Liver (tissue), 3 donors: ENCODE measurements at regions not wholly inside any gene's neighbourhood (a gene's known extent, or its start where the extent isn't known, plus 50 kb on each side); places are given as distances from the start of the nearest gene placed in this dataset.

ENCODE experiments used
- CTCF ChIP-seq: fragments of 150-350 bp; IDR thresholded peaks from 2 replicates; pipeline ENCODE4 v1.5.1; 2017; ENCODE audit warnings: improper control_type of control experiment, low read depth, low read length; ENCODE audit not compliant: missing input control
- TAF1 ChIP-seq: conservative IDR thresholded peaks from 2 replicates; pipeline ENCODE4 v1.6.1; 2016; ENCODE audit warnings: antibody characterized with exemption, mild to moderate bottlenecking
- TF ChIP-seq, protein P1 (sequence below): IDR thresholded peaks from 2 replicates; pipeline ENCODE4 v1.6.1; 2016; ENCODE audit warnings: antibody characterized with exemption
- donor health status: healthy.
- donor health status: healthy.

DNA sequence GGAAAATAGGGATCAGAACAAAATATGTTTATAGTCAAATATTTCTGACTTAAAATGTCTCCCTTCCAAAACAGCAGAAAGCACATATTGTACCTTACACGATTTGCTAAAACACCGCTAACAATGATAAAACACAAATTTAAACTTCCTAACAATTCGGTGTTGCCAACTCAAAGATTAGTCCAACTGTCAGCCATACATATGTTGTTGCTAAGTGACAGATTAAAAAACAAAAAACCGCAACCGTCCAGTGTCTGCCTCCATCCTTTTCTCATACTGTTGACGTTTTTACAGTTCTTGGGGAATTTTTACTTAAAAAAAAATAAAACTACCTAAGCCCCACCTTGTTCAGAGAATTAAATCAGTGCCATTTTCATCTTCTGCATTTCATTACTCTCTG lies 118.0 kb downstream of the RAB11FIP2 start:
- no peak for TF ChIP-seq CTCF
- TF ChIP-seq, protein P1, sequence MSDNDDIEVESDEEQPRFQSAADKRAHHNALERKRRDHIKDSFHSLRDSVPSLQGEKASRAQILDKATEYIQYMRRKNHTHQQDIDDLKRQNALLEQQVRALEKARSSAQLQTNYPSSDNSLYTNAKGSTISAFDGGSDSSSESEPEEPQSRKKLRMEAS = no peak
- no peak for TF ChIP-seq TAF1
